H1 (cell line): ENCODE measurements at regions not wholly inside any gene's neighbourhood (a gene's known extent, or its start where the extent isn't known, plus 50 kb on each side); places are given as distances from the start of the nearest gene placed in this dataset.

Experiments used
- CTCF ChIA-PET: fragments of 300-600 bp; sonication (Branson Sonifier 250); formaldehyde crosslinking; loops from one replicate; lab custom pipeline; 2021; ENCODE audit not compliant: partially characterized antibody; lab: Charles Lee
- POLR2A ChIA-PET: fragments of 300-600 bp; sonication (Branson Sonifier 250); formaldehyde crosslinking; loops from one replicate; lab custom pipeline; 2021; ENCODE audit warnings: inconsistent platforms; ENCODE audit not compliant: partially characterized antibody; lab: Charles Lee
- DNase-seq, 2 experiments: peaks; one replicate each; pipeline versions ENCODE4 v3.0.0 to v3.0.0-alpha.2; 2010 to 2022; ENCODE audit warnings: low spot score in 2 of 2, low read depth in 1 of 2, mixed read lengths in 1 of 2
- FAIRE-seq: peaks from 2 replicates; lab custom pipeline; 2011; peaks lifted over from hg19 to GRCh38; lab: Jason Lieb, UNC
- H2AFZ ChIP-seq: 2 replicates; pipeline ENCODE4 v1.8.1; 2012; ENCODE audit warnings: low read length, inconsistent platforms
- H2AK5ac ChIP-seq: 2 replicates; pipeline ENCODE4 v1.6.1; 2013; ENCODE audit warnings: low read depth, low read length
- H2BK120ac ChIP-seq: replicated peaks from 2 replicates; pipeline ENCODE3; 2013; ENCODE audit warnings: low read depth, low read length, inconsistent platforms
- H2BK12ac ChIP-seq: 2 replicates; pipeline ENCODE4 v1.6.1; 2013; ENCODE audit warnings: low read depth, low read length
- H2BK15ac ChIP-seq: 2 replicates; pipeline ENCODE4 v1.6.1; 2013; ENCODE audit warnings: low read length
- H2BK20ac ChIP-seq: 2 replicates; pipeline ENCODE4 v1.6.1; 2013; ENCODE audit warnings: low read length
- H2BK5ac ChIP-seq: 2 replicates; pipeline ENCODE4 v1.6.1; 2013; ENCODE audit warnings: low read depth, low read length
- H3K14ac ChIP-seq: 2 replicates; pipeline ENCODE4 v1.6.1; 2013; ENCODE audit warnings: inconsistent platforms; ENCODE audit not compliant: insufficient read length
- H3K18ac ChIP-seq: 2 replicates; pipeline ENCODE4 v1.6.1; 2013; ENCODE audit warnings: low read length; ENCODE audit errors: extremely low read depth
- H3K23ac ChIP-seq: 2 replicates; pipeline ENCODE4 v1.6.1; 2013; ENCODE audit warnings: inconsistent platforms; ENCODE audit not compliant: insufficient read length
- H3K23me2 ChIP-seq: 2 replicates; pipeline ENCODE4 v1.6.1; 2013; ENCODE audit warnings: low read depth, low read length
- H3K27ac ChIP-seq: 2 replicates; pipeline ENCODE4 v1.6.1; 2011; ENCODE audit warnings: low read depth, low read length, inconsistent platforms
- H3K27me3 ChIP-seq, 4 experiments: replicated peaks in 1 of 4; 1 replicate in 1 of 4; 2 replicates in 3 of 4; pipeline versions ENCODE4 v1.6.1 to v1.8.1; 2011 to 2013; ENCODE audit warnings: low read length in 3 of 4, mild to moderate bottlenecking in 3 of 4, inconsistent platforms in 2 of 4, mixed read lengths in 2 of 4, moderate library complexity in 1 of 4; ENCODE audit not compliant: control insufficient read depth in 3 of 4, insufficient read depth in 3 of 4; ENCODE audit errors: extremely low read depth in 1 of 4
- H3K36me3 ChIP-seq, 4 experiments: 2 replicates each; pipeline versions ENCODE4 v1.6.1 to v1.8.1; 2011 to 2013; ENCODE audit warnings: mild to moderate bottlenecking in 4 of 4, low read length in 3 of 4, moderate library complexity in 2 of 4, control low read depth in 1 of 4, inconsistent platforms in 1 of 4; ENCODE audit not compliant: insufficient read depth in 4 of 4, control insufficient read depth in 2 of 4
- H3K4ac ChIP-seq: replicated peaks from 2 replicates; pipeline ENCODE3; 2013; ENCODE audit warnings: low read length, low read depth, mixed read lengths, inconsistent platforms; ENCODE audit not compliant: insufficient read length
- H3K4me1 ChIP-seq, 4 experiments: replicated peaks in 1 of 4; 1 replicate in 1 of 4; 2 replicates in 3 of 4; pipeline versions ENCODE4 v1.6.1 to v1.8.1; 2011 to 2013; ENCODE audit warnings: low read length in 3 of 4, inconsistent platforms in 2 of 4, mixed read lengths in 1 of 4; ENCODE audit not compliant: insufficient read depth in 4 of 4, control insufficient read depth in 3 of 4
- H3K4me2 ChIP-seq, 2 experiments: 2 replicates each; pipeline versions ENCODE4 v1.6.1 to v1.8.1; 2011 to 2013; ENCODE audit warnings: low read depth in 2 of 2, low read length in 2 of 2, control low read depth in 1 of 2, inconsistent platforms in 1 of 2, mild to moderate bottlenecking in 1 of 2; ENCODE audit not compliant: insufficient read depth in 1 of 2
- H3K4me3 ChIP-seq, 4 experiments: fragments of 200-600, 300-600 bp in 1 of 4; sonication (generic), shearing (Covaris generic), sonication (Bioruptor Twin) in 1 of 4; 2 replicates each; pipeline versions ENCODE4 v1.5.1 to v1.8.1; 2011 to 2016; ENCODE audit warnings: low read length in 4 of 4, low read depth in 3 of 4, control low read depth in 2 of 4, inconsistent platforms in 2 of 4, mild to moderate bottlenecking in 2 of 4, mixed read lengths in 1 of 4, moderate library complexity in 1 of 4; ENCODE audit not compliant: insufficient read depth in 2 of 4; ENCODE audit errors: extremely low read depth in 1 of 4
- H3K56ac ChIP-seq: replicated peaks from 2 replicates; pipeline ENCODE3; 2013; ENCODE audit warnings: low read depth, mild to moderate bottlenecking, mixed read lengths, low read length, inconsistent platforms; ENCODE audit not compliant: insufficient read length
- H3K79me1 ChIP-seq: 2 replicates; pipeline ENCODE4 v1.6.1; 2013; ENCODE audit warnings: low read depth, low read length, control low read depth
- H3K79me2 ChIP-seq, 2 experiments: 2 replicates each; pipeline versions ENCODE4 v1.6.1 to v1.8.1; 2012 to 2013; ENCODE audit warnings: low read length in 2 of 2, mild to moderate bottlenecking in 2 of 2, inconsistent platforms in 1 of 2; ENCODE audit not compliant: insufficient read depth in 2 of 2, control insufficient read depth in 1 of 2
- H3K9ac ChIP-seq, 4 experiments: replicated peaks in 1 of 4; 1 replicate in 1 of 4; 2 replicates in 3 of 4; pipeline versions ENCODE4 v1.6.1 to v1.8.1; 2011 to 2013; ENCODE audit warnings: low read depth in 3 of 4, low read length in 3 of 4, control low read depth in 2 of 4, mild to moderate bottlenecking in 2 of 4, moderate library complexity in 2 of 4, inconsistent platforms in 1 of 4; ENCODE audit errors: extremely low read depth in 1 of 4
- H3K9me3 ChIP-seq, 2 experiments: 2 replicates each; pipeline versions ENCODE4 v1.6.1 to v1.8.1; 2012 to 2013; ENCODE audit warnings: mild to moderate bottlenecking in 2 of 2, moderate library complexity in 2 of 2, control low read depth in 1 of 2, inconsistent platforms in 1 of 2, low read depth in 1 of 2, low read length in 1 of 2, mixed read lengths in 1 of 2; ENCODE audit not compliant: insufficient read depth in 2 of 2
- H4K20me1 ChIP-seq, 2 experiments: replicated peaks in 1 of 2; 2 replicates each; pipeline versions ENCODE3 to v1.8.1; 2011 to 2013; ENCODE audit warnings: inconsistent platforms in 2 of 2, low read length in 2 of 2, mild to moderate bottlenecking in 1 of 2; ENCODE audit not compliant: insufficient read depth in 2 of 2, control insufficient read depth in 1 of 2
- H4K5ac ChIP-seq: 2 replicates; pipeline ENCODE4 v1.6.1; 2013; ENCODE audit warnings: low read length, low read depth, mixed read lengths, inconsistent platforms; ENCODE audit not compliant: insufficient read length
- H4K8ac ChIP-seq: 2 replicates; pipeline ENCODE4 v1.8.0; 2013; ENCODE audit warnings: mild to moderate bottlenecking, moderate library complexity, low read length, inconsistent platforms; ENCODE audit not compliant: insufficient read depth; ENCODE audit errors: extremely low read depth
- H4K91ac ChIP-seq: replicated peaks from 2 replicates; pipeline ENCODE3; 2013; ENCODE audit warnings: low read length, mixed read lengths, inconsistent platforms; ENCODE audit not compliant: insufficient read length
- CREB1 ChIP-seq: IDR thresholded peaks from 2 replicates; pipeline ENCODE4 v1.6.1; 2012; ENCODE audit warnings: inconsistent platforms
- E2F6 ChIP-seq: IDR thresholded peaks from 2 replicates; pipeline ENCODE4 v1.6.1; 2012; ENCODE audit warnings: inconsistent platforms
- GTF2F1 ChIP-seq: IDR thresholded peaks from 2 replicates; pipeline ENCODE4 v1.6.1; 2012; ENCODE audit warnings: low read depth, low read length, improper control_type of control experiment, borderline replicate concordance
- HDAC6 ChIP-seq: IDR thresholded peaks from one replicate; pipeline ENCODE4 v1.7.1; 2012; ENCODE audit warnings: low read depth, mild to moderate bottlenecking, inconsistent platforms, low read length, moderate library complexity
- JUND ChIP-seq: IDR thresholded peaks from 2 replicates; pipeline ENCODE4 v1.6.1; 2011; ENCODE audit warnings: mild to moderate bottlenecking, improper control_type of control experiment, low read length
- NANOG ChIP-seq: IDR thresholded peaks from 2 replicates; pipeline ENCODE4 v1.6.1; 2011; ENCODE audit warnings: low read length, low read depth, mild to moderate bottlenecking, inconsistent platforms; ENCODE audit not compliant: insufficient read depth, poor library complexity, severe bottlenecking
- POLR2A ChIP-seq, 2 experiments: IDR thresholded peaks; 1 replicate in 1 of 2; 2 replicates in 1 of 2; pipeline ENCODE4 v1.6.1; 2011; ENCODE audit warnings: low read depth in 2 of 2, low read length in 2 of 2, mild to moderate bottlenecking in 2 of 2; ENCODE audit errors: control extremely low read depth in 1 of 2
- POLR2AphosphoS5 ChIP-seq: IDR thresholded peaks from 2 replicates; pipeline ENCODE4 v1.6.1; 2011; ENCODE audit warnings: low read depth, low read length
- POU5F1 ChIP-seq: IDR thresholded peaks from 2 replicates; pipeline ENCODE4 v1.6.1; 2011; ENCODE audit warnings: low read depth, mild to moderate bottlenecking, low read length, moderate library complexity
- SIRT6 ChIP-seq: IDR thresholded peaks from one replicate; pipeline ENCODE4 v1.7.1; 2012; ENCODE audit warnings: low read length, inconsistent platforms
- SP4 ChIP-seq: IDR thresholded peaks from 2 replicates; pipeline ENCODE4 v1.6.1; 2012; ENCODE audit warnings: low read length, inconsistent platforms
- SUZ12 ChIP-seq: fragments of 200-600 bp; sonication (generic); IDR thresholded peaks from 2 replicates; pipeline ENCODE4 v1.6.1; 2012; ENCODE audit warnings: mild to moderate bottlenecking, inconsistent platforms, low read length, moderate library complexity, mixed read lengths
- TCF12 ChIP-seq: IDR thresholded peaks from 2 replicates; pipeline ENCODE4 v1.6.1; 2011; ENCODE audit warnings: low read depth, mild to moderate bottlenecking, low read length
- WGBS, 2 experiments: shearing (Covaris generic) in 1 of 2; methylation state at CpG; one replicate each; pipeline versions ENCODE4 v1.1.6 to v1.1.7; 2013 to 2015; ENCODE audit warnings: low lambda C conversion rate in 2 of 2, mixed read lengths in 2 of 2, inconsistent platforms in 1 of 2, low coverage in 1 of 2, missing lambda C conversion rate in 1 of 2; ENCODE audit not compliant: insufficient replicate concordance in 2 of 2, insufficient coverage in 1 of 2, insufficient read length in 1 of 2; ENCODE audit errors: extremely low coverage in 1 of 2, missing lambda C conversion rate in 1 of 2; 5-methylcytosine and 5-hydroxymethylcytosine counted together

- H2AK5ac ChIP-seq = no peak overlapping the region
- no peaks in the 10 kb centered on the region for H3K27me3 ChIP-seq
- no peaks in the 10 kb centered on the region for H3K9me3 ChIP-seq
- WGBS, 2 experiments = 61% methylated on average over 3 of the region's 3 CpGs; no CpG with 5 or more reads in 1 of the 2 experiments
- H3K18ac ChIP-seq = no peak overlapping the region
- H2BK5ac ChIP-seq = no peak overlapping the region
- H3K4me1 ChIP-seq = no peaks in the 10 kb centered on the region
- FAIRE-seq = no peak
- H3K23ac ChIP-seq = no peak overlapping the region
- no peak overlapping the region for H2BK20ac ChIP-seq
- no peaks in the 10 kb centered on the region for H4K20me1 ChIP-seq
- H3K4me3 ChIP-seq = no peak overlapping the region
- no peaks in the 10 kb centered on the region for H3K23me2 ChIP-seq
- H4K5ac ChIP-seq = no peak overlapping the region
- no peak overlapping the region for H2BK15ac ChIP-seq
- H4K91ac ChIP-seq = no peak overlapping the region
- H3K56ac ChIP-seq = no peak overlapping the region
- H2AFZ ChIP-seq = no peak overlapping the region
- no peak overlapping the region for H4K8ac ChIP-seq
- no peak for DNase-seq
- H3K36me3 ChIP-seq = no peaks in the 10 kb centered on the region
- no peaks in the 10 kb centered on the region for H3K79me2 ChIP-seq
- H3K4ac ChIP-seq = no peak overlapping the region
- no peak overlapping the region for H2BK120ac ChIP-seq
- H3K4me2 ChIP-seq = no peak overlapping the region
- TF ChIP-seq POLR2AphosphoS5 (no peak), SP4 (no peak), E2F6 (no peak), CREB1 (no peak), POU5F1 (no peak), NANOG (no peak), TCF12 (no peak), HDAC6 (no peak), SIRT6 (no peak), JUND (no peak), POLR2A (IDR thresholded peaks at IDR 0.05; ENCODE audit: control extremely low read depth in 1 of 2, low read depth in 2 of 2, low read length in 2 of 2) (no peak), GTF2F1 (no peak), SUZ12 (no peak)
- ChIA-PET POLR2A (no interaction called here), CTCF (no interaction called here)
- no peak overlapping the region for H3K9ac ChIP-seq
- no peak overlapping the region for H2BK12ac ChIP-seq
- H3K79me1 ChIP-seq = no peaks in the 10 kb centered on the region
- no peak overlapping the region for H3K14ac ChIP-seq
- no peak overlapping the region for H3K27ac ChIP-seq
Measured at GRCh38 chr1:188888386-188888785, 1589.3 kb downstream of the BRINP3 start.
